NCI-H2196 treated with DMSO at 0.1 percent for 48 hours (cell line): ENCODE measurements at regions not wholly inside any gene's neighbourhood (a gene's known extent, or its start where the extent isn't known, plus 50 kb on each side); places are given as distances from the start of the nearest gene placed in this dataset.
A peak's percentile ranks its signal among the peaks of the same experiment; 100 is the strongest.

Experiments used
- DNase-seq: peaks from one replicate; lab custom pipeline; 2025; ENCODE audit not compliant: unreplicated experiment; lab: John Stamatoyannopoulos, UW

- DNase-seq: no peak
Observed at GRCh38 chr12:89108265-89108664, 244.0 kb downstream of the DUSP6 start.

GRCh38 chr12:89106950-89107349, 245.4 kb downstream of the DUSP6 start:
- no peak for DNase-seq

- no peak for DNase-seq
Observed at GRCh38 chr12:89105243-89105642, 247.1 kb downstream of the DUSP6 start.

GRCh38 chr12:89103831-89104230, 248.5 kb downstream of the DUSP6 start:
- DNase-seq: no peak

- DNase-seq: no peak
Observed at GRCh38 chr12:89101440-89101839, 250.9 kb downstream of the DUSP6 start.

- peak; percentile 97 for DNase-seq
Observed at GRCh38 chr12:89098441-89099112, 253.7 kb downstream of the DUSP6 start.

- DNase-seq: no peak
Observed at GRCh38 chr12:89092297-89092696, 260.0 kb downstream of the DUSP6 start.

GRCh38 chr12:89091293-89091841, 260.9 kb downstream of the DUSP6 start:
- no peak for DNase-seq

GRCh38 chr12:89089264-89089663, 263.0 kb downstream of the DUSP6 start:
- no peak for DNase-seq

GRCh38 chr12:89087876-89088275, 264.4 kb downstream of the DUSP6 start:
- no peak for DNase-seq

GRCh38 chr12:89087149-89087825, 265.0 kb downstream of the DUSP6 start:
- no peak for DNase-seq

- DNase-seq: no peak
Observed at GRCh38 chr12:89085421-89085820, 266.9 kb downstream of the DUSP6 start.

GRCh38 chr12:89084751-89085150, 267.6 kb downstream of the DUSP6 start:
- DNase-seq: no peak

- no peak for DNase-seq
Observed at GRCh38 chr12:89083491-89083890, 268.8 kb downstream of the DUSP6 start.

GRCh38 chr12:89082370-89082753, 269.9 kb downstream of the DUSP6 start:
- DNase-seq: no peak

GRCh38 chr12:89081719-89082369, 270.5 kb downstream of the DUSP6 start:
- DNase-seq: no peak

- no peak for DNase-seq
Observed at GRCh38 chr12:89080793-89081465, 271.4 kb downstream of the DUSP6 start.

GRCh38 chr12:89075880-89076540, 276.3 kb downstream of the DUSP6 start:
- no peak for DNase-seq

GRCh38 chr12:89073659-89074058, 278.6 kb downstream of the DUSP6 start:
- no peak for DNase-seq

- peak; percentile 96 for DNase-seq
Observed at GRCh38 chr12:89073027-89073398, 279.3 kb downstream of the DUSP6 start.
